ENCODE measurements at regions not wholly inside any gene's neighbourhood (a gene's known extent, or its start where the extent isn't known, plus 50 kb on each side); places are given as distances from the start of the nearest gene placed in this dataset.

DNA sequence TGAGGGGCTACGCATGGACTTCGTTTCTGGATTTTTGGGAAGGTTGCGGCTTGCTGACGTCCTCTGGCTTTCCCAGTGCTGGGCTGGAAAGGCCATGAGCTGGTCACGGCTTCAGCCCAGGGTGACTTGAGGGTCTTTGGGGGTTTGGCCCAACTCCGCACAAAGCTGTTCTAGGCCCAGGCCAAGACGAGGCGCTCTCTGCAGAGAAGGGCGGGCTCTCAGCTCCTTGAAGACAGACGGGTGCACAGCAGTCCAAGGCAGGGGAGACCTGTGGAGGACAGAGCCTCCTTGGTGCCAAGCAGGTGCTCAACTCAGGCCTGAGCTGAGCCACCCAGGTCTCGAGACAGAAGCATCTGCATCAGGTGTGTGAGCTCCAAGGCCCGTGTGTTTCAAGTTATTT, 1003.7 kb downstream of the BRD1 start:
- no peaks in the 10 kb centered on the region for H3K4me1 ChIP-seq (ENCODE audit: insufficient read depth)
- H3K27me3 ChIP-seq (replicated peaks; ENCODE audit: insufficient read depth) = no peaks in the 10 kb centered on the region
- no peaks in the 10 kb centered on the region for H4K20me1 ChIP-seq (ENCODE audit: insufficient read depth)
- no peak for DNase-seq
- no peak for TF ChIP-seq EZH2phosphoT487 (IDR thresholded peaks at IDR 0.05; ENCODE audit: insufficient read depth, low read depth)
- no peak for TF ChIP-seq EZH2 (IDR thresholded peaks at IDR 0.05; ENCODE audit: insufficient read depth, poor library complexity, severe bottlenecking)
- no peak overlapping the region for H2AFZ ChIP-seq
- H3K9me3 ChIP-seq (ENCODE audit: low read depth) = no peaks in the 10 kb centered on the region
- H3K9me2 ChIP-seq (ENCODE audit: insufficient read depth) = no peaks in the 10 kb centered on the region
- no peak overlapping the region for H3K27ac ChIP-seq
- H3K4me2 ChIP-seq (ENCODE audit: unreplicated experiment) = no peak overlapping the region
- no peak overlapping the region for H3K4me3 ChIP-seq
- WGBS, 2 experiments (ENCODE audit: low coverage in 1 of 2, low lambda C conversion rate in 2 of 2, missing lambda C conversion rate in 2 of 2) = 53 to 67% methylated on average over 12 of the region's 12 CpGs
- in situ Hi-C loops (cut with MboI) = no loop called here
- H3F3A ChIP-seq (ENCODE audit: insufficient read depth) = no peaks in the 10 kb centered on the region
- no peaks in the 10 kb centered on the region for H3K36me3 ChIP-seq (ENCODE audit: low read depth)
- H3K9ac ChIP-seq = no peak overlapping the region
- H3K79me2 ChIP-seq (ENCODE audit: insufficient read depth) = no peaks in the 10 kb centered on the region

DNA sequence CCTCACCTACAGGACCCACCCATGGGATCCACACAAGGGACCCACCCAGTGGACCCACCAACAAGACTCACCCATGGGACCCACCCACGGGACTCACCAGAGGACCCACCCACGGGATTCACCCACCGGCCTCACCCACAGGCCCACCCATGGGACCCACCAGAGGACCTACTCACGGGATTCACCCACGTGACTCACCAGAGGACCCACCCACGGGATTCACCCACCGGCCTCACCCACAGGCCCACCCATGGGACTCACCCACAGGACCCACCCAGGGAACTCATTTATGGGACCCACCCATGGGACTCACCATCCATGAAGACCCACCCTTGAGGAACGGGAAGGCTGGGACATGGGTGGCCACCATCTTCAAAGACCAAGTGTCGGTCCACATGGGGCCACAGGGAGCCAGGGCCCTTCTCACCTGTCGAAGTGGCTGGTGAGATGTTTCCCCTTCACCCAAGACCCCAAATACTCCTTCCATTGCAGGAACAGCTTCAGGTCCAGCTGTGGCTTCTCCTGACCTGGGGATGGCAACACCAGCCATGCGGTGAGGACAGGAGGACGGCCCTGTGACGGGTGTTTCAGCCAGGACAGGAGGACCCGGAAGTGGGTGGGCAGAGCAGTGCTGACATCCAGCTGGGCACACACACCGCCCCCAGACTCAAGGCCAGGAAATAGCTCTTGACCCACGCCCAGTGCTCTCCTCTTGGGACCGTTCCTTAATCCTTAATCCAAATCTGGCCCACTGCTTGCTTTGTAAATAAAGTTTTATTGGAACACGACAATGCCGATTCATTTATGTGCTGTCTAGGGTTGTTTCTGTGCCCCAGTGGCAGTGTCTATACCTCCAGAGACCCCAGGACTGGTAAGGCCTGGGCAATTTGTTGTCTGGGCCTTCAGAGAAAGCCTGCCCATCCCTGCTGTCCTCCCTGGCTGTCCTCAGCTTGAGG, 1005.1 kb downstream of the BRD1 start:
- no peaks in the 10 kb centered on the region for H3K9me3 ChIP-seq (ENCODE audit: low read depth)
- no peak overlapping the region for H3K27ac ChIP-seq
- H3K4me1 ChIP-seq (ENCODE audit: insufficient read depth) = no peaks in the 10 kb centered on the region
- H3K4me3 ChIP-seq = no peak overlapping the region
- H3K36me3 ChIP-seq (ENCODE audit: low read depth) = no peaks in the 10 kb centered on the region
- no peaks in the 10 kb centered on the region for H3K27me3 ChIP-seq (replicated peaks; ENCODE audit: insufficient read depth)
- H3F3A ChIP-seq (ENCODE audit: insufficient read depth) = no peaks in the 10 kb centered on the region
- no peaks in the 10 kb centered on the region for H3K79me2 ChIP-seq (ENCODE audit: insufficient read depth)
- H3K4me2 ChIP-seq (ENCODE audit: unreplicated experiment) = no peak overlapping the region
- no peak overlapping the region for H3K9ac ChIP-seq
- TF ChIP-seq EZH2phosphoT487 (IDR thresholded peaks at IDR 0.05; ENCODE audit: insufficient read depth, low read depth) (no peak), EZH2 (IDR thresholded peaks at IDR 0.05; ENCODE audit: insufficient read depth, poor library complexity, severe bottlenecking) (no peak)
- H2AFZ ChIP-seq = no peak overlapping the region
- DNase-seq = no peak
- in situ Hi-C loops (cut with MboI) = no loop called here
- no peaks in the 10 kb centered on the region for H3K9me2 ChIP-seq (ENCODE audit: insufficient read depth)
- whole genome bisulfite sequencing, 2 experiments (ENCODE audit: low coverage in 1 of 2, low lambda C conversion rate in 2 of 2, missing lambda C conversion rate in 2 of 2) = 58 to 61% methylated on average over 14 to 19 of the region's 19 CpGs
- no peaks in the 10 kb centered on the region for H4K20me1 ChIP-seq (ENCODE audit: insufficient read depth)

DNA sequence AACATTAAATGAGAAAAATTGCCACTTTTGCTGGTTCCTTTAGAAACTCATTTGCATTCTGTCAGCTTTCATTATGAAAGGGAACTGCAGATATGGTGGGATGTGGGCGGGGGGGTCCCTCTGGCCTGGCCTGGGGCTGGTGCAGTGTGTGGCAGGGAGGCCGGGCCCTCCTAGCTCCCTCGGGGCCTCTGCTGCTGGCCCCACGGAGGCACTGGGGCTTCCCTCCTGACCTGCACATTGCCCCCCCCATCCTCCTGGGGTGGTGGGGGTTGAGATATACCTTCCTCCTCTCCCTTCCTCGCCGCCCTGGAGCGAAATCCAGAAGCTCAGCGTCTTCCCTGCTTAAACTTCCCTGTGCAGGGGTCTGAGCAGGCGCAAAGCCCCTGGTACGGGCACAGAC, 1005.9 kb downstream of the BRD1 start:
- 69 to 72% methylated on average over 8 to 10 of the region's 10 CpGs for WGBS, 2 experiments (ENCODE audit: low coverage in 1 of 2, low lambda C conversion rate in 2 of 2, missing lambda C conversion rate in 2 of 2)
- in situ Hi-C loops (cut with MboI) = no loop called here
- H3K9me3 ChIP-seq (ENCODE audit: low read depth) = no peaks in the 10 kb centered on the region

DNA sequence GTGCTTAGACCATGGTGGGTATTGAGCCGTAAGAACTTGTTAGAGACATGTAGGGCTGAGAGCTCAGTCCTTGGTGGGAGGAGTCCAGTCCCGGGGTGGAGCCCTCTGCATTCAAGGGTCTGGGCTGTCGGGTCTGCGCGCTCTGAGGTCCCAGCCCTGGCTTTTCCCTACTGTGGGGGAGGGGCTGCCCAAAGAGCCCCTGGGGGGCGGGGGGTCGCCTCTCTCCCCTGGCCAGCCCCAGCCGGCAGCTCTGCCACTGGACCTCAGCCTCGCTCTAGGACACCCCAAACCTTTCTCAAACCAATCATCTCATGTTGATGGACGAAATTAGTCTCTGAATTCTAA, 1006.4 kb downstream of the BRD1 start:
- H3K79me2 ChIP-seq (ENCODE audit: insufficient read depth) = no peaks in the 10 kb centered on the region
- 73 to 82% methylated on average over 8 to 10 of the region's 10 CpGs for WGBS, 2 experiments (ENCODE audit: low coverage in 1 of 2, low lambda C conversion rate in 2 of 2, missing lambda C conversion rate in 2 of 2)
- DNase-seq = no peak

More for the DNA sequence above, 1005.9 kb downstream of the BRD1 start:
- H3K36me3 ChIP-seq (ENCODE audit: low read depth) = no peaks in the 10 kb centered on the region
- no peak overlapping the region for H3K9ac ChIP-seq
- H3K27ac ChIP-seq = no peak overlapping the region
- DNase-seq = no peak
- no peak overlapping the region for H3K4me3 ChIP-seq
- no peaks in the 10 kb centered on the region for H3K4me1 ChIP-seq (ENCODE audit: insufficient read depth)
- H3K4me2 ChIP-seq (ENCODE audit: unreplicated experiment) = no peak overlapping the region
- no peaks in the 10 kb centered on the region for H4K20me1 ChIP-seq (ENCODE audit: insufficient read depth)
- no peaks in the 10 kb centered on the region for H3K79me2 ChIP-seq (ENCODE audit: insufficient read depth)
- no peaks in the 10 kb centered on the region for H3F3A ChIP-seq (ENCODE audit: insufficient read depth)
- no peak overlapping the region for H2AFZ ChIP-seq
- H3K9me2 ChIP-seq (ENCODE audit: insufficient read depth) = no peaks in the 10 kb centered on the region
- no peaks in the 10 kb centered on the region for H3K27me3 ChIP-seq (replicated peaks; ENCODE audit: insufficient read depth)
- no peak for TF ChIP-seq EZH2phosphoT487 (IDR thresholded peaks at IDR 0.05; ENCODE audit: insufficient read depth, low read depth)
- TF ChIP-seq EZH2 (IDR thresholded peaks at IDR 0.05; ENCODE audit: insufficient read depth, poor library complexity, severe bottlenecking) = no peak

More for the DNA sequence above, 1006.4 kb downstream of the BRD1 start:
- no peak for TF ChIP-seq EZH2 (IDR thresholded peaks at IDR 0.05; ENCODE audit: insufficient read depth, poor library complexity, severe bottlenecking)
- no peak for TF ChIP-seq EZH2phosphoT487 (IDR thresholded peaks at IDR 0.05; ENCODE audit: insufficient read depth, low read depth)
- Histone ChIP-seq H3K27me3 (replicated peaks; ENCODE audit: insufficient read depth) (no peaks in the 10 kb centered on the region), H3K36me3 (ENCODE audit: low read depth) (no peaks in the 10 kb centered on the region), H3F3A (ENCODE audit: insufficient read depth) (no peaks in the 10 kb centered on the region), H3K4me3 (no peak overlapping the region), H3K27ac (no peak overlapping the region), H3K9ac (no peak overlapping the region), H3K9me2 (ENCODE audit: insufficient read depth) (no peaks in the 10 kb centered on the region), H4K20me1 (ENCODE audit: insufficient read depth) (no peaks in the 10 kb centered on the region), H3K4me2 (ENCODE audit: unreplicated experiment) (no peak overlapping the region), H2AFZ (no peak overlapping the region), H3K9me3 (ENCODE audit: low read depth) (no peaks in the 10 kb centered on the region), H3K4me1 (ENCODE audit: insufficient read depth) (no peaks in the 10 kb centered on the region)
- in situ Hi-C loops (cut with MboI) = no loop called here
